Fibroblast of skin of right biceps (primary cell): ENCODE measurements at regions not wholly inside any gene's neighbourhood (a gene's known extent, or its start where the extent isn't known, plus 50 kb on each side); places are given as distances from the start of the nearest gene placed in this dataset.
"Not testable (repeated sequence)": the region's sequence is repeated elsewhere in the genome, so short reads cannot be mapped to it uniquely, and the experiment has no call there.

ENCODE experiments used
- DNase-seq: peaks from one replicate; pipeline ENCODE4 v3.0.0-alpha.2; 2013

- peak; percentile 6 for DNase-seq
Observed at GRCh38 chr2:184394642-184395041, 203.7 kb upstream of the ZNF804A start.

- DNase-seq = no peak
Observed at GRCh38 chr2:184402381-184402780, 195.9 kb upstream of the ZNF804A start.

GRCh38 chr2:184407041-184407630 lies 191.2 kb upstream of the ZNF804A start:
- not testable (repeated sequence) for DNase-seq

- DNase-seq = no peak
Observed at GRCh38 chr2:184410160-184410559, 188.2 kb upstream of the ZNF804A start.

GRCh38 chr2:184413221-184413620 lies 185.1 kb upstream of the ZNF804A start:
- no peak for DNase-seq

- no peak for DNase-seq
Observed at GRCh38 chr2:184413671-184414229, 184.6 kb upstream of the ZNF804A start.

GRCh38 chr2:184416146-184416913 lies 182.0 kb upstream of the ZNF804A start:
- no peak for DNase-seq

GRCh38 chr2:184419744-184420143 lies 178.6 kb upstream of the ZNF804A start:
- DNase-seq = no peak

GRCh38 chr2:184421456-184421855 lies 176.9 kb upstream of the ZNF804A start:
- not testable (repeated sequence) for DNase-seq

- DNase-seq = peak; percentile 8
Observed at GRCh38 chr2:184425083-184425482, 173.2 kb upstream of the ZNF804A start.

GRCh38 chr2:184444217-184444616 lies 154.1 kb upstream of the ZNF804A start:
- DNase-seq = no peak

- DNase-seq = no peak
Observed at GRCh38 chr2:184444623-184445223, 153.6 kb upstream of the ZNF804A start.

GRCh38 chr2:184449760-184450159 lies 148.6 kb upstream of the ZNF804A start:
- no peak for DNase-seq

- DNase-seq = no peak
Observed at GRCh38 chr2:184452907-184453306, 145.4 kb upstream of the ZNF804A start.

- DNase-seq = peak; percentile 3
Observed at GRCh38 chr2:184455624-184456023, 142.7 kb upstream of the ZNF804A start.

- not testable (repeated sequence) for DNase-seq
Observed at GRCh38 chr2:184456693-184457092, 141.6 kb upstream of the ZNF804A start.

- DNase-seq = no peak
Observed at GRCh38 chr2:184463102-184463865, 135.0 kb upstream of the ZNF804A start.

- DNase-seq = no peak
Observed at GRCh38 chr2:184463866-184464248, 134.5 kb upstream of the ZNF804A start.

GRCh38 chr2:184468826-184469225 lies 129.5 kb upstream of the ZNF804A start:
- DNase-seq = no peak

GRCh38 chr2:184472481-184472880 lies 125.8 kb upstream of the ZNF804A start:
- DNase-seq = no peak

- no peak for DNase-seq
Observed at GRCh38 chr2:184481865-184482264, 116.5 kb upstream of the ZNF804A start.

GRCh38 chr2:184498936-184499335 lies 99.4 kb upstream of the ZNF804A start:
- no peak for DNase-seq

- DNase-seq = no peak
Observed at GRCh38 chr2:184504252-184504651, 94.1 kb upstream of the ZNF804A start.
